Ishikawa (cell line): ENCODE measurements at regions not wholly inside any gene's neighbourhood (a gene's known extent, or its start where the extent isn't known, plus 50 kb on each side); places are given as distances from the start of the nearest gene placed in this dataset.

Experiments
- CEBPB ChIP-seq: IDR thresholded peaks from 2 replicates; pipeline ENCODE4 v1.6.1; 2012
- CREB1 ChIP-seq: IDR thresholded peaks from 2 replicates; pipeline ENCODE4 v1.6.1; 2012; ENCODE audit warnings: low read depth
- EP300 ChIP-seq: IDR thresholded peaks from 2 replicates; pipeline ENCODE4 v1.6.1; 2012; ENCODE audit warnings: borderline replicate concordance
- MAX ChIP-seq: IDR thresholded peaks from 2 replicates; pipeline ENCODE4 v1.6.1; 2012
- NFIC ChIP-seq: IDR thresholded peaks from 2 replicates; pipeline ENCODE4 v1.6.1; 2012
- RAD21 ChIP-seq: IDR thresholded peaks from 2 replicates; pipeline ENCODE4 v1.6.1; 2012; ENCODE audit warnings: low read depth
- REST ChIP-seq: IDR thresholded peaks from 2 replicates; pipeline ENCODE4 v1.6.1; 2012; ENCODE audit warnings: low read depth, mild to moderate bottlenecking
- TAF1 ChIP-seq: IDR thresholded peaks from 2 replicates; pipeline ENCODE4 v1.6.1; 2012; ENCODE audit warnings: low read depth, mild to moderate bottlenecking
- YY1 ChIP-seq: IDR thresholded peaks from 2 replicates; pipeline ENCODE4 v1.6.1; 2012; ENCODE audit warnings: low read depth
- ZBTB7A ChIP-seq: IDR thresholded peaks from 2 replicates; pipeline ENCODE4 v1.6.1; 2012; ENCODE audit warnings: low read depth

GRCh38 chr9:17863213-17863883 is 284.5 kb downstream of the SH3GL2 start:
- TF ChIP-seq NFIC: no peak
- TF ChIP-seq EP300: no peak
- no peak for TF ChIP-seq YY1
- no peak for TF ChIP-seq REST
- no peak for TF ChIP-seq CREB1
- TF ChIP-seq MAX: no peak
- no peak for TF ChIP-seq CEBPB
- TF ChIP-seq RAD21: no peak
- no peak for TF ChIP-seq TAF1
- TF ChIP-seq ZBTB7A: no peak
